Neuronal stem cell (in vitro differentiated cells): ENCODE measurements at regions not wholly inside any gene's neighbourhood (a gene's known extent, or its start where the extent isn't known, plus 50 kb on each side); places are given as distances from the start of the nearest gene placed in this dataset.

Experiments
- DNase-seq: peaks from one replicate; pipeline ENCODE4 v3.0.0-alpha.2; 2013; ENCODE audit warnings: low spot score
- H2AFZ ChIP-seq: one replicate; pipeline ENCODE4 v1.6.1; 2013; ENCODE audit warnings: mild to moderate bottlenecking, low read length, inconsistent platforms
- H2AK5ac ChIP-seq: 2 replicates; pipeline ENCODE4 v1.6.1; 2013; ENCODE audit warnings: low read depth, mild to moderate bottlenecking, inconsistent platforms, low read length, moderate library complexity, mixed read lengths
- H2BK120ac ChIP-seq: 2 replicates; pipeline ENCODE4 v1.6.1; 2013; ENCODE audit warnings: low read depth, mild to moderate bottlenecking, inconsistent platforms, low read length, moderate library complexity, mixed read lengths
- H2BK12ac ChIP-seq: one replicate; pipeline ENCODE4 v1.6.1; 2013; ENCODE audit warnings: low read length, inconsistent platforms
- H2BK15ac ChIP-seq: 2 replicates; pipeline ENCODE4 v1.6.1; 2013; ENCODE audit warnings: mild to moderate bottlenecking, low read length, inconsistent platforms, mixed read lengths
- H2BK5ac ChIP-seq: one replicate; pipeline ENCODE4 v1.6.1; 2013; ENCODE audit warnings: inconsistent platforms, mild to moderate bottlenecking, low read length, moderate library complexity
- H3K14ac ChIP-seq: one replicate; pipeline ENCODE4 v1.6.1; 2013; ENCODE audit warnings: low read length, inconsistent platforms
- H3K18ac ChIP-seq: 2 replicates; pipeline ENCODE4 v1.6.1; 2013; ENCODE audit warnings: low read length, inconsistent platforms
- H3K23ac ChIP-seq: 2 replicates; pipeline ENCODE4 v1.6.1; 2013; ENCODE audit warnings: low read depth, mild to moderate bottlenecking, mixed read lengths, low read length, inconsistent platforms; ENCODE audit not compliant: poor library complexity
- H3K27ac ChIP-seq: replicated peaks from 3 replicates; pipeline ENCODE4 v1.5.1; 2013; ENCODE audit warnings: low read length, inconsistent platforms
- H3K27me3 ChIP-seq, 3 experiments: 2 replicates each; pipeline ENCODE4 v1.6.1; 2013; ENCODE audit warnings: low read length in 3 of 3, mild to moderate bottlenecking in 2 of 3, inconsistent platforms in 1 of 3, low read depth in 1 of 3, mixed read lengths in 1 of 3, moderate library complexity in 1 of 3; ENCODE audit not compliant: control insufficient read depth in 3 of 3, insufficient read depth in 3 of 3
- H3K36me3 ChIP-seq, 2 donors: replicated peaks in 1 of 2; 2 replicates each; pipeline ENCODE4 v1.6.1; 2013; ENCODE audit warnings: low read length in 2 of 2; ENCODE audit not compliant: control insufficient read depth in 2 of 2, insufficient read depth in 2 of 2
- H3K4ac ChIP-seq: 2 replicates; pipeline ENCODE4 v1.6.1; 2013; ENCODE audit warnings: inconsistent platforms, mild to moderate bottlenecking, low read length, moderate library complexity
- H3K4me1 ChIP-seq, 2 donors: 1 replicate in 1 of 2; 2 replicates in 1 of 2; pipeline ENCODE4 v1.6.1; 2013; ENCODE audit warnings: low read length in 2 of 2, low read depth in 1 of 2; ENCODE audit not compliant: control insufficient read depth in 2 of 2, insufficient read depth in 1 of 2
- H3K4me2 ChIP-seq: one replicate; pipeline ENCODE4 v1.6.1; 2013; ENCODE audit warnings: mild to moderate bottlenecking, low read length, inconsistent platforms; ENCODE audit not compliant: insufficient read depth, poor library complexity, severe bottlenecking
- H3K4me3 ChIP-seq, 2 donors: 2 replicates each; pipeline ENCODE4 v1.5.1; 2013; ENCODE audit warnings: low read length in 2 of 2, mild to moderate bottlenecking in 2 of 2, inconsistent platforms in 1 of 2, moderate library complexity in 1 of 2
- H3K79me1 ChIP-seq: one replicate; pipeline ENCODE4 v1.6.1; 2013; ENCODE audit warnings: low read depth, mild to moderate bottlenecking, inconsistent platforms, low read length, moderate library complexity
- H3K9ac ChIP-seq: one replicate; pipeline ENCODE4 v1.6.1; 2013; ENCODE audit warnings: mild to moderate bottlenecking, low read depth, low read length, inconsistent platforms; ENCODE audit not compliant: poor library complexity
- H3K9me3 ChIP-seq, 2 donors: replicated peaks in 1 of 2; 2 replicates each; pipeline versions ENCODE3 to v1.6.1; 2013; ENCODE audit warnings: low read length in 2 of 2, mild to moderate bottlenecking in 2 of 2, inconsistent platforms in 1 of 2, low read depth in 1 of 2, mixed read lengths in 1 of 2, moderate library complexity in 1 of 2; ENCODE audit not compliant: control insufficient read depth in 2 of 2, insufficient read depth in 1 of 2
- H4K8ac ChIP-seq: one replicate; pipeline ENCODE4 v1.6.1; 2013; ENCODE audit warnings: low read depth, mild to moderate bottlenecking, inconsistent platforms, low read length, moderate library complexity
- H4K91ac ChIP-seq: one replicate; pipeline ENCODE4 v1.6.1; 2013; ENCODE audit warnings: low read length, low read depth, mild to moderate bottlenecking, inconsistent platforms; ENCODE audit not compliant: poor library complexity
- WGBS, 2 donors: extraction: QIAGEN DNeasy Blood & Tissue Kit; methylation state at CpG; one replicate each; pipeline ENCODE4 v1.1.7; 2013; ENCODE audit warnings: missing lambda C conversion rate in 2 of 2, mixed read lengths in 1 of 2; ENCODE audit not compliant: insufficient read length in 2 of 2, insufficient replicate concordance in 1 of 2; ENCODE audit errors: extremely low coverage in 2 of 2; 5-methylcytosine and 5-hydroxymethylcytosine counted together

- no peak overlapping the region for H2BK12ac ChIP-seq
- no peaks in the 10 kb centered on the region for H3K79me1 ChIP-seq
- H3K27me3 ChIP-seq = no peaks in the 10 kb centered on the region
- H3K14ac ChIP-seq = no peak overlapping the region
- H2BK15ac ChIP-seq = no peak overlapping the region
- H2BK120ac ChIP-seq = no peak overlapping the region
- H3K4me3 ChIP-seq = no peak overlapping the region
- no peak overlapping the region for H3K18ac ChIP-seq
- H3K4ac ChIP-seq = no peak overlapping the region
- no peak for DNase-seq
- no peaks in the 10 kb centered on the region for H3K9me3 ChIP-seq
- no peak overlapping the region for H4K8ac ChIP-seq
- no peak overlapping the region for H3K9ac ChIP-seq
- peak overlapping the region; percentile 81 for H3K27ac ChIP-seq
- H3K4me2 ChIP-seq = no peak overlapping the region
- H2AFZ ChIP-seq = peak overlapping the region; percentile 46
- H2BK5ac ChIP-seq = no peak overlapping the region
- H4K91ac ChIP-seq = no peak overlapping the region
- H3K23ac ChIP-seq = no peak overlapping the region
- H2AK5ac ChIP-seq = no peak overlapping the region
- peaks cover 17 to 18% of the 10 kb centered on the region in 2 donors for H3K4me1 ChIP-seq
- no CpG with 5 or more reads among the region's 5 CpGs for WGBS, 2 donors
- no peaks in the 10 kb centered on the region for H3K36me3 ChIP-seq
Observed at GRCh38 chr18:56003720-56004088, 415.7 kb upstream of the TCF4 start.

GRCh38 chr18:56003009-56003719 lies 415.2 kb upstream of the TCF4 start:
- whole genome bisulfite sequencing, 2 donors = no CpG with 5 or more reads among the region's 1 CpG
- Histone ChIP-seq H2AK5ac (no peak overlapping the region), H3K4me3 (no peak overlapping the region), H3K14ac (no peak overlapping the region), H2BK15ac (no peak overlapping the region), H2BK120ac (no peak overlapping the region), H3K18ac (no peak overlapping the region), H3K27ac (peak overlapping the region; percentile 81), H3K36me3 (no peaks in the 10 kb centered on the region), H3K4me2 (no peak overlapping the region), H3K9ac (no peak overlapping the region), H3K4me1 (peaks cover 16 to 22% of the 10 kb centered on the region in 2 donors), H3K79me1 (no peaks in the 10 kb centered on the region), H4K91ac (no peak overlapping the region), H2BK12ac (no peak overlapping the region), H2AFZ (peak overlapping the region; percentile 46), H3K4ac (no peak overlapping the region), H3K27me3 (no peaks in the 10 kb centered on the region), H3K9me3 (no peaks in the 10 kb centered on the region), H2BK5ac (no peak overlapping the region), H4K8ac (no peak overlapping the region), H3K23ac (no peak overlapping the region)
- peak; percentile 61 for DNase-seq

GRCh38 chr18:56001576-56001975 lies 413.6 kb upstream of the TCF4 start:
- Histone ChIP-seq H3K4me1 (peaks cover 28 to 32% of the 10 kb centered on the region in 2 donors), H3K79me1 (no peaks in the 10 kb centered on the region)

GRCh38 chr18:56000041-56000440 lies 412.0 kb upstream of the TCF4 start:
- Histone ChIP-seq H3K27ac (peak overlapping the region; percentile 45), H2AFZ (peak overlapping the region; percentile 61), H3K9me3 (no peaks in the 10 kb centered on the region), H2BK5ac (no peak overlapping the region), H2BK12ac (no peak overlapping the region), H3K4ac (no peak overlapping the region), H3K4me3 (no peak overlapping the region), H4K8ac (no peak overlapping the region), H3K79me1 (no peaks in the 10 kb centered on the region), H2BK120ac (no peak overlapping the region), H2AK5ac (no peak overlapping the region), H3K27me3 (no peaks in the 10 kb centered on the region), H3K14ac (no peak overlapping the region), H3K36me3 (no peaks in the 10 kb centered on the region), H4K91ac (no peak overlapping the region), H3K18ac (no peak overlapping the region), H3K4me2 (no peak overlapping the region), H2BK15ac (no peak overlapping the region), H3K4me1 (peaks cover 30 to 32% of the 10 kb centered on the region in 2 donors), H3K9ac (no peak overlapping the region), H3K23ac (no peak overlapping the region)
- WGBS, 2 donors = no CpG with 5 or more reads among the region's 6 CpGs
- no peak for DNase-seq

More at GRCh38 chr18:56001576-56001975, 413.6 kb upstream of the TCF4 start:
- H3K27ac ChIP-seq = no peak overlapping the region
- H3K9me3 ChIP-seq = no peaks in the 10 kb centered on the region
- no peak overlapping the region for H3K4me2 ChIP-seq
- no peak overlapping the region for H4K91ac ChIP-seq
- no peak overlapping the region for H3K4ac ChIP-seq
- peak overlapping the region; percentile 23 for H2AFZ ChIP-seq
- no peak overlapping the region for H2AK5ac ChIP-seq
- no peak overlapping the region for H2BK12ac ChIP-seq
- no peak overlapping the region for H3K23ac ChIP-seq
- H2BK15ac ChIP-seq = no peak overlapping the region
- DNase-seq = no peak
- no peak overlapping the region for H2BK120ac ChIP-seq
- H4K8ac ChIP-seq = no peak overlapping the region
- no peak overlapping the region for H2BK5ac ChIP-seq
- no peak overlapping the region for H3K4me3 ChIP-seq
- no CpG with 5 or more reads among the region's 4 CpGs for WGBS, 2 donors
- H3K18ac ChIP-seq = peak overlapping the region; percentile 0
- H3K9ac ChIP-seq = no peak overlapping the region
- no peak overlapping the region for H3K14ac ChIP-seq
- H3K27me3 ChIP-seq = no peaks in the 10 kb centered on the region
- H3K36me3 ChIP-seq = no peaks in the 10 kb centered on the region
